M059J (cell line): ENCODE measurements at regions not wholly inside any gene's neighbourhood (a gene's known extent, or its start where the extent isn't known, plus 50 kb on each side); places are given as distances from the start of the nearest gene placed in this dataset.
"Not testable (repeated sequence)": the region's sequence is repeated elsewhere in the genome, so short reads cannot be mapped to it uniquely, and the experiment has no call there.

ENCODE experiments used
- DNase-seq: peaks from one replicate; pipeline ENCODE4 v3.0.0-alpha.2; 2012; ENCODE audit warnings: low read depth

DNA sequence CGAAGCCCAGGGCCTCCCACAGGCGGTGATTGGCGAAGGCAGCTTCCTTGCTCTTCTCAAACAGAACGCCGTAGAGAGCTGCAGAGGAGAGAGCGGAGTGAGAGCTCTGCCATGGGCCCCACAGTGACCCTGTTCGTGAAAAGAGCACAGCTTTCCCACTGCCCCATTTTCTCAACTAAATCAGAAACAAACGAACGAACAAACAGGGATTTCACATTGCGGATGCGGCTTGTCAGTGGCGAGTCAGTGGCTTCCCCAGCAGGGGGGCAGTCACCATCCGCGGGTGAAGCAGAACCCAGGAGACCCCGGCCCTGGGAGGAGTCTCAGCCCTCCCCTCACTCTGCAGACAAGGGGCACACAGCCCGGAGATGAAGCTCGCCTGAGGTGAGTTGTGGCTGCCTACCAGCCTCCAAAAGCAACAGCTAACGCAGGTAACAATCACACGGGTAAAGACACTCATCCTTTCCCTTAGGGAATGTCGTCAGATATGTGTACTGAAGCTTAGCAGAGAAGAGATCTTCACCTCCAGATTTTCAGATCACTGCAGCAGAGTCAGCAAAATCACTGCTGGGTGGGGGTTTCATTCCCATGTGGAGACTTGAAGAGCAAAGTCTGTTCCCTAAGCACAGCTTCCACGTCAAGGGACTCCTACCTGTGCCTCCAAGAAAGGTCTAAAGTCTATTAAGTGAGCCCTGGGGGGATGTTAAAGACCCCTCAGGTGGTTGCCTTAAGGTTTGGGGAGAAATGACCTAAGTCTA, 51.2 kb upstream of the GPR31 start:
- no peak for DNase-seq

DNA sequence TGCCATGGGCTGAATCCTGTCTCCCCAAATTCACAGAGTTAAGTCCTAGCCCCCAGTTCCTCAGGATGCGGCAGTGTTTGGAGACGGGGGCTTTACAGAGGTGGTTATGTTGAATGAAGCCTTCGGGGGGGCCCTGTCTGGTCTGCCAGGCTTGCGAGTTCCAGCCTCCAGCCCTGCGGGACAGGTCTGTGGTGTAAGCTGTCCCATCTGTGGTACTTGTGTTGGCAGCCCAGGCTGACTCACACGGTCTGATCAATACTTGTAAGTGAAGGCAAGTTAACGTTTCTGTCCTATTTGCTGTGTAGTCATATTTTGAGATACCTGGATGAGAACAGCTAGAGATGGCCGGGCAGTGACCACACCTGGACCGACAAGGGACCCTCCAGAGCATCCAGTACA, 51.8 kb upstream of the GPR31 start:
- DNase-seq: no peak

DNA sequence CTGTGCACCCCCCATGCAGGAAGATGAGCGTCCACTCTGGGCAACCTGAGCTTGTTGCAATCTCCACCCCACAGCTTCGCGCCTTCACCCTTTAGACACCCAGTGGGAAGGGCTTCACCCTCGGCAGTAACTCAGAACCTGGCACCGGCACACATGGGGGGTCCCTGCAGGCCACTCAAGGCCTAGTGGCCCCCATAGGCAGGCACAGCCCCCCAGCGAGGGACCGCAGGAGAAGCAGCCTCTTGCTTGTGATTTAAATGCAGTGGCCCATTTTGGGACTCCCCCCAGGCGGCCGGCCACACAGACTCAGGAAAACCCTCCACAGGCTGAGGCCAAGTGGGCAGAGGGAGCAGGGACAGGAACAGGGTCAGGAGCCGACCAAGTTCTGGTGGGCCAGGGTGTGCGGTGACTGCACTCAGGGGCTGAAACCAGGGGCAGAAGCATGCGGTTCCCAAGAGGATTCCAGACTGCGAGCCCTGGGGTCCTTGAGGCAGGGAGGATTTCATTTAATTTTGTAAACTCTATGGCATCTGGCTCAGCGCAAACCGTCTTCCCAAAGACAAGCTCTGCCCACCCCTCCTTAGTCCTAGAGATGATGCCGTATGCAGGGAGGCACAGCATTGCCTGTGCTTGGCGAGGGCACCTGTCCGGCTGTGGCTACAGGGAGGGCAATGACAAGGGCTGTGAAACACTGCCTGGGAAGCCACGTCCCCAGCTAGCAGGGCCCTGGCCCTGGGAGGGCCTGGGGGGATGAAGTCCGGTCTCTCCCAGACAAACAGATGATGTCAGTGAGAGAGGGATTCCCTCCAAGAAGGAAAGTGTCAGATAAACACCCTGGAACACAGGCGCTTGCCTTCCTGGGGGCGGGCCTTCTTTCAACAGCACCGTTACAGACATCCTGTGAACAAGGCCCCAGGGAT, 52.9 kb upstream of the GPR31 start:
- DNase-seq: peak; percentile 2

DNA sequence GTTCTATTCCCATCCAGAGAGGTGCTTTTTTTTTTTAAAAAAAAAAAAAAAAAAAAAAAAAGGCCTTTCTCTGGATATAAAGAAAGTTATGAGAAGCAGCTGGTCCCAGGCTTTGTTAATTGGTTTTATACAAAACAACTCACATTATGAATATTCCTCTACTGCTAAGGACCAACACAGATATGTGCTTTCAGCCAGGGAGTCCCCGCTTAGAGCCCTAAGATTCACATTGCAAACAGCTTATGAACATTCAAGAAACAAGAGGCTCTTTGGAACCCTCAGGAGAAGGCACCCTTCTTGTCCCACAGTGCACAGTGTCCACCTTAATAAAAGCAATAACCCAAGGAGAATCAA, 53.5 kb upstream of the GPR31 start:
- DNase-seq: no peak

DNA sequence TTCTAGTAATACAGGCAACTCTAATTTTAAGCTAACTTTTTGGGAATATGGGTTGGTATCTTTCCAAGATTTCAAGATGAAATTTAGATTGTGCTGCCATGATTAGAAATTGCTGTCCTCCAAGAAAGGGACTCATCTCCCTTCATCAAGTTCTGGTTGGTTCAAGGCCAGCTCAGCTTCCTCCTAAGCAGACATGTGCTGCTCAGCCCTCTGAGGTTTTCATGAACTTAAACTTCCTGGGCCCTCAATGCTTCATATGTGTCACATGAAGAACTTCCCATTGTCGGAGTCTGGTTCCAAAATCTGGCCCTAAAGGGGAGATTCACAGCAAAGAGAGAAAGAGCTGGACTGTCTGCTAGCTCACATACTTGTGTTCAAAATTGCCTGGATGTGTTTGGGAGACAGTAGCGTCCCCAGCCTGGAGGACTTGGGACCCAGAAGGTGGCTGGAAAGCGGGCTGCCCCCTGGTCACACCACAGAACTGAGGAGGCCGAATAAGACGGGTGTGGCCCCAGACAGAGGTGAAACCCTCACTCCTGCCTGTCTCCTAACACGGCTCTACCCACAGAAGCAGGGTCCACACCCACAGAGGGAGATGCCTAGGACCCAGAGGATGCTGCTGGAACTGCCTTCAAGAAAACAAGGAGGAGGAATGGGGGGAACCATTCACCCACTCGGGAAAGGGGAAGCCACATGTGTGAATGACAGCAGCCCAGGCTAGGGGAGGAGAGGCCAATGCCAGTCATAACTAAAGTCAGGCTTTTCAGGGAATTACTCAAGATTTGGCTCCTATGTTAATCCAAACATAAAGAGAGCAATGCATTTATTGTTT, 54.3 kb upstream of the GPR31 start:
- no peak for DNase-seq

DNA sequence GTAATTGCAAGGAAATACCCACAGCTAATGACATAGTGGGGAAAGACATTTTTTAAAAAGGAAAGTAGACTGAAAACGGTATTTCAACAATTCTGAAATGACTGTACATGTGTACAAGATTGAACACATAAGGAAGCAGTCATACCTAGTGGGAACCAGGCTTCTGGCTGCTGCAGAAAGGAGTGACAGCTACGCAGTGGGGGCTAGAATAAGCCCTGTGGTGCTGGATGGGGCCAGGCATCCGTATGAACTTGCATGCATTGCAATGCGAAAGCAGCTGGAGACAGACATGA, 54.9 kb upstream of the GPR31 start:
- DNase-seq: no peak

DNA sequence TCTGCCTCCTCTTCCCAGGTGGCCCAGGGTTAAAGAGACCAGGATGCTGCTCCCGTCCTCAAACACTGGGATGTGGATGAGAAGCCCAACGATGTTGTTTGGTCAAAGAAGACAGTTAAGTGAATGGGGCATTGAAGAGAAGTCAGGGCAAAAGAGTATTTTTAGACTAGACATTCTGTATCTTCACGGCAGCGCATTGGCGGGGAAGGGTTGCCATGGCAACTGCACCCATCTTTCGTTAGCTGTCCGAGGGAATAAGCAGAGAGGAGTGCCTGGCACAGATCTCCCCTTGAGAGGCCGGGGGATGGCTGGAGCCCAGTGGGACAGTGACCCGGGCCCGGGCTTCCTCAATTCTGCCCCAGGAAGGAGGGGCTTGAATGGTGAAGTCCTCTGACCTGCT, 56.4 kb upstream of the GPR31 start:
- no peak for DNase-seq

DNA sequence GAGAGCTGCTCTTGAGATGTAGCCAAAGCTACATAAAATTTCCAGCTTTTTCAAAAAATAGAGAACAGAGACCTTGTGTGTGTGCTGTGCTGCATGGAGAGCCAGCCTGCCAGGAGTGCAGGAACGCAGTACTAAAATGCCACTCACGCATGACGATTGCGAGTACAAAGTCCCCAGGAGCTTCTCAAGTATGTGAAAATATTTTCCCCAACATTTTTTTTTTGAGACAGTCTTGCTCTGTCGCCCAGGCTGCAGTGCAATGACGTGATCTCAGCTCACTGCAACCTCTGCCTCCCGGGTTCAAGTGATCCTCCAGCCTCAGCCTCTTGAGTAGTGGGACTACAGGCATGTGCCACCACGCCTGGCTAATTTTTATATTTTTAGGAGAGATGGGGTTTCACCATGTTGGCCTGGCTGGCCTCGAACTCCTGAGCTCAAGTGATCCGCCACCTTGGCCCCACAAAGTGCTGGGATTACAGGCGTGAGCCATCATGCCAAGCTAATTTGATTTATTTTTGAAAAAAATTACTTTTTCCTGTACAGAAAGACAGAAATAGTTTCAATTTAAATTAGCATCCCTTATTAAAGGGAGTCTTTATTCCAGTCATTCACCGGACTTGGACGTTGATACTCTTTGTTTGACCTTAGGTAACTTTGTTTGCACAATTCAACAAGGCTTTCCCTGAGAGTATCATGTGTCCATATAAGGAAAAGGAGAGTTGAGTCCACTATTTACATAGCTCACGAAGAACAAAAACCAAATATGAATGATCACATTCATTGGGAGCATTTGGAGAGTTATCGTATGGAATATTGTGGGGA, 57.9 kb upstream of the GPR31 start:
- DNase-seq: not testable (repeated sequence)

DNA sequence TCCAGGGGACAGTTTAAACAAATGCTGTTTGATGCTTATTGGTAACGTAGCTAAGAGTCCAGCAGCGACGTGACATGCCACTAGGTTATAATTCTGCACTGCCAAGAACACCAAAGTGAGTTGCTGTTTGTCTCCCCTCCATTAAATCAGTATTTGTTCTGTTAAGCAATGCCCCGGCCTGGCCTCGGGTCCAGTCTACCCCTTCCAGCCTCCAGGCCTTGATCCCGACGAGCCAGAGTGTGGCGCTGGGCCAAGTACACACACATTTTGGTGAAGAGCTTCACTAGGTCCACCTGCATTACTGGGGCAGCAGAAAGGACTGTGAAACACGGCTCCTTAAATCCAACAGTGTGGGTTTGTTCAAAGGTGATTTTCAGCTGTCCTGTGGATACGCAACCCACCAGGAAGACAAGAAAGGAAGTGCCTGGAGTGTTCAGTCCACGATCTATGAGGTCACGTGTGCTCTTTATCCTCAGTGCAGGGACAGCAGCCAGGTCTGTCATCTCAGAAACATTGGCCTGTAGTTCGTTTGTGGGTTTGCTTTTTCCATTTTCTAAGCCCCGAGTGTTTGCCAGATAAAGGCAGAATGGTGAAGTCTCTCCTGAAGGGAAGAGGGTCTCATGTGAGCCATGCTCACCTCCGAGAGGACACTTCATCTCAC, 58.7 kb upstream of the GPR31 start:
- DNase-seq: not testable (repeated sequence)

DNA sequence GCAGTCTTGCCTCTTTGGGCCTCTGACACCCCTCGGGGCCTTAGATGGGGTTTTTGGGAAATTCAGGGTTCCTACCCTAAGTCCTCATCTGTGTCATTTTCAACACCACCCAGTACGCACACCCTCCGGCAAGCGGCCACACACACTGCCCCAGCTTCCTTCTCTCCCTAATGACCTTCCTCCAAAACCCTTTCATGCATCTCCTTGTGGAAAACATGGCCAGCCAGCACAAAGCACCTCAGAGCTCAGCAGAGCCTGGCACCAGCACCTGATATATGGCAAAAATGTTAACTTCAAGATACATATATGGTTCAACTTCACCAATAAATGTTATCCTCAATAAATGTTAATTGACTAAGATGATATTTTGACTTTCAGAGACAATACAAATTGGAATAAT, 59.3 kb upstream of the GPR31 start:
- DNase-seq: not testable (repeated sequence)

DNA sequence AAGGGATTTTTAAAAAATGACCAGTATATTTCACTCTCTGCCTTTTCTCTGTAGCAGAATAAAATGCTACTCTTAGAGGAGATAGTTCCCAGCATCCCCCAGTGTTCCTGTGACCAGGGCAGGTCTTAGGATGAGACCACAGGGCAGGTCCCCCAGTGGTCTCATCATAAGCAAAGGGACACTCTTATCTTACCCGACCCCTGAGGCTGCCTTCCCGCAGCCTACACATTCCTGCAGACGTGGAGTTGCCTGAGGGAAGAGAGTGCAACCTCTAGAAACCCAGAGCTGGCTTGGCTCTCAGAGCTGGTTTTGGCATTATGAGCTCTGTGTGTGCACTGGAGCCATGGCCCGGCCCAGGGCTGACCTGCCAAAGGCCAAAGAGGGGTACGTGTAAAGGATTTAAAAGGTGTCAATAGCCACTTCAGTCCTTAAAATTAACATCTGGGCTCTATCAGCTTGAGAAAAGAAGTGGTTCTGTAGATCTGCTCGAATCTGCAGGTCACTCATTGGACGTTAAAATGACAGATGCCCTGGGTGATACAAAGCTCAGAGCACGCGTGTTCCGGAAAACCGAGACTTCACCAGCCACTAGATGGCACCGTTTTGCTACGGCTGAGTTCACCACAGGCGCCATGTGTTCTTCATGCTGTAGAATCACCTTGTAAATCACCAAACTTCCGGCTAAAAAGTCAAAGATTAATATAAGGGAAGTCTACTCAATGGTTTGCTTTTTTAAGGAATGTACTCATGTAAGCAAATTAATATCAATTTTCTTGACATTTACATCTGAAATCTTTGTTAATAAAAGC, 60.4 kb upstream of the GPR31 start:
- peak; percentile 9 for DNase-seq

DNA sequence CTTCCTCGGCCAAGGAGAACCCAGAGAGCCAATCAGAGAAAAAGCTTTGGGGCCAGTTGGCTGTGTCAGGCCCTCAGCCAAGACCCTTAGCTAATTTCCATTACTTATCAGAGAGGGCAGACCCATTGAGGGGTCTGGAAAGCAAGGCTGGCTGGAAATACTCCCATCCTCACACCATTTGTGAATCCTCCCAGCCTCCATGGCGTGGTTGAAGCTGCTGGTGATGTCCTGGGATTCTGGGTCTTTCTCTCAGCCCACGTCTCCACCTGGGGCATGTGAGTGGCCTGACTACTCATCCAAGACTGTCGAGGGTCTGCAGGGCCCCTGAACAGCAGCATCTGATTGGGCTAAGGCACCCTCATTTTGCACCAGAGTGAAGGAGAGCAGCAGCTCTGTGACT, 61.3 kb upstream of the GPR31 start:
- not testable (repeated sequence) for DNase-seq

DNA sequence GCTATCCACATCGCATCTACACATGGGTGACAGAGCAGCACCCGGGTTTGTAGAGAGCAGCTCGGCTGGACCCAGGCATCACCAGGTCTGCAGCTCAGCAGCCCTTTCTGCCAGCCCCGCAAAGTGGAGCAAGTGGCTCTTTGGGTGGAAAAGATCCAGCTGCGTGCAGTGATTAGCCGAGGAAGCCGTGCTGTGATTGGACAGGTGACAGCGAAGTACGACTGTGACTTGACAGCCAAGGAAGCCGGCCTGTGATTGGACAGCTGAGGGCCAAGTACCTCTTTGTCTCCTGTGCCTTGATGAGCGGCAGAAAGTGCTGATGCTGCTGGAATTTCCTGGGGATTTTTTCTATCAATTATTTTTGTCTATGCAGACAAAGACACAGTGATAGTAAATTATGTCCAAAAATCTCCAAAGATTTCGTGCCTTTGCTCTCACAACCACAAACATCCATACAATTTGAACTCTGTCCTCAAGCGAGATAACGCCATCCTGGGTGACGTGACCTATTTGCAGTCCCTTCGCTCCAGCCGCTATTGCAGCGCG, 62.3 kb upstream of the GPR31 start:
- no peak for DNase-seq

DNA sequence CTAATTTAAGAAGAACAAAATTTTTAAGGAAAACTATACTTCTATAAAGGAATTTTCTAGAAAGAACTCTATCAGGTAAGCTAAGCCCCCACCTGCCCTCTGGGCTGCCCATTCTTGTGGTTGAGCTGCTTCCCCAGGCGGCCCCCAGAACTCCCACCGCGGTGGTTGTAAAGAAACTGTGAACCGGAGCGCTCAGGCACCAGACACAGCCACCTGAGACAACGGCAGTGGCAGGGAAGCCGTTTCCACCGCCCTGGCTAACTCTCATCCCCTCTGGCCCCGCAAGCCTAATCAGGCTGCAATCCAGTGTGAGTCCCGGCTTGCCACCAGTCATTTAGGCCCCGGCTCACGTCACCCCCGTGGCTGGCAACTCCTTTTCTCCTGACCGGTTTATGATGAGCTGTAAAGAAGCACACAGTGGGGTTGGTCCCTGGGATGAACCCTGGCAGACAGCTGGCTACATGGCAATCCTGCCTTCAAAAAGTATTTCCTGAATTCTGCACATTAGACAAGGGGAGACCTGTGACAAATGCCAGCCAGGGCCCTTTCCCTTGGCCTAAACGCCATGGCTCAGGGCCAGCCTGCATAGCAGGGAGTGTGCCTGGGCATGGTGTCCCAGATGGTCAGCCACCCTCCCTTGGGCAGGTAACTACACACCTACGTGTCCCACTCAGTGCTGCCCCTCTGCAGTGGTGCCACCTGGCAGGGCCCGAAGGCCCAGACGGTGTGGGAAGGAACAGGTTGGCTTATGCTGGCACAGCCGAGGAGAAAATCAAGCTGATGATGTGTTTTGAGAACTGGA, 63.8 kb upstream of the GPR31 start:
- no peak for DNase-seq

DNA sequence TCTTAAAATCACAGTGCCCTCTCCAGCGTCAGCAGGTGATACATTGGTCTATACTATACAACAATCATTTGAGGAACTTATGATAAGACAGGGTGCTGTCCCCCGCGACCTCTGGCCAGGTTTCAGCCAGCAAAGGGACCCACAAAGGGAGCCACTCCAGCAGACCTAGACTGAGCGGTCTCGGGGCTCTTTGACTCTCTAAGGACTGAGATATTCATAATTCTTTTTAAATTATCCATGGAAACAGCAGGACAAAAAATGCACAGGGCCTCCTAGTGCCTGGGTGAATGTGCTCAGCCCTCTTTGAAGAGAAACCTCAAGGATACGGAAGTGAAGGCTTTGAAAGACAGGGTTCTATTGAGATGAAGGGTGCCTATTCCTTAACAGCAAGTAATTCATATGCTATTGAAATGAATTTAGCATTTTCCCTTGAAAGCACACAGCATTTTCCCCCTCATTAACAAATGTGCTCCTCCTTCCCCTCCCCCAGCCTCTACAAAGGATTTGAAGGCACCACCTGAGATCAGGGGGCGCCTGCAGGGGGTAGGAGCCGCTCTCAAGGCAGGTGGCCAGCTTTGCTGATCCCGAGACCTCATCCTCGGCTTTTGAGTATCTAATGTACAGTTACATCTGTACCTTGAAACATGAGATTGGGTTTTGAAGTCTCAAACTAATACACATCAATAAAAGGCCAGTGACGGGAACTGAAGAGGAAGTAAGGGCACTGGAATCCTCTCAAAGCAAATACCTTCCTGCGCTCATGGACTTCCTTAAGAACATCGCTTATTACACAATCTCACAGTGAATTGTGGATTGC, 65.3 kb upstream of the UNC93A start:
- DNase-seq: not testable (repeated sequence)

DNA sequence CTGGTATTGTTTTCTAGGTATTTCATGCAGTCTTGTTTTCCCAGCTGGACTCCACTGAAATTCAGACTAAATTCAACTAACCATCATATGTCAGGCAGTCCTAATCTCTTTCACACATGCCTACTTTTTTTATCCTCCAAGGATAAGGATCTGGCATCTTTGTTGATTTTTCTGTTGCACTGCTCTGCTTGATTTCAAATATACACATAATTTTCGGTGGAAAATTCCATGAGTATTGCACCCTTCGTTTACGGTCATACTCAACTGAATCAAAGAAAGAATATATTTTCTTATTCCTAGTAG, 64.8 kb upstream of the UNC93A start:
- DNase-seq: no peak

DNA sequence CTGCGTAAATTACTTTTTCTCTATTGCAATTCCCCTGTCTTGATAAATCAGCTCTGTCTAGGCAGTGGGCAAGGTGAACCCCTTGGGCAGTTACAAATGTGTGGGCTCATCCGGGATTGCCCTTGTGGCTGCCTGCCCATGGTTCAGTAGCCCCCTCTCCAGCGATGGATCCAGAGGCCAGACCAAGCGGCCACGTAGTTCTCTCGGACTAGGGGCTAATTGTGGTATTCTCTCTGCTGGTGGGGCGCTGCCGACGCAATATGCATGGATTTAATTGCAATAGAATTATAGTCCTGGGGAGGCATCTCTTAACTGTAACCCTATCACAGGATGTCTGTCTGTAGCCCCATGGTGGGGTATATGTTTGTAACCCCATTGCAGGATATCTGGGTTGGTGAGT, 64.3 kb upstream of the UNC93A start:
- no peak for DNase-seq

DNA sequence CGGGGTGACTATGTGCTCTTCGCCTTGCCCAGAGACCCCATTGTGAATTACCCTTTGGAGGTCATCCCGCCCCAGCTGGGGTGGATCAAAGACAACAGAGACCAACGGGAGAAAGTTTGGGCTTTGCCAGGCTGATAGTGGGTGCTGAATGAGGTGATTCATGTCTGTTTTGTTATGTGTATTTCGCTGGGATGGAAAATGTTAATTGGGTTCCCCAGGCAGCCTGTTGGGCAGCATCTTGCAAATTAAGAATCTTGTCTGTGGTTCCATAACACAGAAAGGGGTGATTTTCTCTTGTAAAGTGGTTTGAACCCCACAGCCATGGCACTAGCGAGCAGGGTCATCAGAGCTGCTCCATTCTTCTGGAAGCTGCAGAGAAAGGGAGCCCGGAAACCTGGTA, 63.1 kb upstream of the UNC93A start:
- no peak for DNase-seq
